Astrocyte of the spinal cord (primary cell): ENCODE measurements at regions not wholly inside any gene's neighbourhood (a gene's known extent, or its start where the extent isn't known, plus 50 kb on each side); places are given as distances from the start of the nearest gene placed in this dataset.

Experiments
- DNase-seq: peaks from one replicate; pipeline ENCODE4 v3.0.0; 2011; ENCODE audit warnings: low read depth, low spot score
- H3K4me3 ChIP-seq: 2 replicates; pipeline ENCODE4 v1.5.1; 2011; ENCODE audit warnings: low read depth, mild to moderate bottlenecking, low read length, moderate library complexity
- in situ Hi-C: cut with HindIII; loops from 2 replicates; pipeline ENCODE4 v1.10.0; 2017; ENCODE audit warnings: low sequenced_read_pairs
- TF ChIP-seq, protein P1 (sequence below): IDR thresholded peaks from 2 replicates; pipeline ENCODE4 v1.5.1; 2012; ENCODE audit warnings: low read depth, mild to moderate bottlenecking, low read length, inconsistent platforms

DNA sequence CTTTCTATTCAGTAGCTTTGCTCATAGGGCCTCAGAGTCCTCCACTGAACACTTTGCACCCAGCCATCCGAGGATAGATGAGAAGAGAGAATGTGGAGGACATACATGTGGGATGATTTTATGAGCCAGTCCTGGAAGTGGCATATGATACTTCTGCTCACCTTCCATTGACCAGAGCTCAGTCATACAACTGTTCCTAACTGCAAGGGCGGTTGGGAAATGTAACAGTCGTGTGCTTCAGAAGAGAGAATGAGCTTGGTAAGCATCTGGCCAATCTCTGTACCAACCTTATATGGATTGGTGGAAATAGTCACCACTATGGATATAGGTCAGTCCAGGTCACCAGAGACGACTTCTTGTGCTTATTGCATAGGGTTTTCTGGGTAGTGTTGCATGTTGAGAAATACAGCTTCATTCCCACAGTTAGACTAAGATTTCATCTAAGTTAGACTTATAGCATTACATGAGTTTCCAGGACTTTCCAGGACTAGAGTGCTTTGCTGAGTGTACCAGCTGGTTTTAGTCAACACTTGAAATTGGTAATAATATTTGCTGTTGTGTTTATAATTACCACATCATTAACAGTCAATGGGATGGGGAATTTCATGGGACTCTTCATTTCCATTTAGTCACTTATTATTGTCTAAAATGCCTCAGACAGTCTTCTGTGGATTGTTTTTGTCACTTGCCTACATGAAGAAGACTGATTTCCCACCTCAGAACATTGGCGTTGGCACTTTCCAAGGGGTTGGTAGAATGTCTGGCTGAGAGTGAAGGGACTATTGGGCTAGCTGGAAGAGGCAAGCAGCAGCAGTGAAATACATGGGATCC is 214.5 kb upstream of the ROPN1 start:
- in situ Hi-C loops = no loop called here
- TF ChIP-seq, protein P1, sequence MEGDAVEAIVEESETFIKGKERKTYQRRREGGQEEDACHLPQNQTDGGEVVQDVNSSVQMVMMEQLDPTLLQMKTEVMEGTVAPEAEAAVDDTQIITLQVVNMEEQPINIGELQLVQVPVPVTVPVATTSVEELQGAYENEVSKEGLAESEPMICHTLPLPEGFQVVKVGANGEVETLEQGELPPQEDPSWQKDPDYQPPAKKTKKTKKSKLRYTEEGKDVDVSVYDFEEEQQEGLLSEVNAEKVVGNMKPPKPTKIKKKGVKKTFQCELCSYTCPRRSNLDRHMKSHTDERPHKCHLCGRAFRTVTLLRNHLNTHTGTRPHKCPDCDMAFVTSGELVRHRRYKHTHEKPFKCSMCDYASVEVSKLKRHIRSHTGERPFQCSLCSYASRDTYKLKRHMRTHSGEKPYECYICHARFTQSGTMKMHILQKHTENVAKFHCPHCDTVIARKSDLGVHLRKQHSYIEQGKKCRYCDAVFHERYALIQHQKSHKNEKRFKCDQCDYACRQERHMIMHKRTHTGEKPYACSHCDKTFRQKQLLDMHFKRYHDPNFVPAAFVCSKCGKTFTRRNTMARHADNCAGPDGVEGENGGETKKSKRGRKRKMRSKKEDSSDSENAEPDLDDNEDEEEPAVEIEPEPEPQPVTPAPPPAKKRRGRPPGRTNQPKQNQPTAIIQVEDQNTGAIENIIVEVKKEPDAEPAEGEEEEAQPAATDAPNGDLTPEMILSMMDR = no peak
- no peak for DNase-seq
- H3K4me3 ChIP-seq = no peak overlapping the region

DNA sequence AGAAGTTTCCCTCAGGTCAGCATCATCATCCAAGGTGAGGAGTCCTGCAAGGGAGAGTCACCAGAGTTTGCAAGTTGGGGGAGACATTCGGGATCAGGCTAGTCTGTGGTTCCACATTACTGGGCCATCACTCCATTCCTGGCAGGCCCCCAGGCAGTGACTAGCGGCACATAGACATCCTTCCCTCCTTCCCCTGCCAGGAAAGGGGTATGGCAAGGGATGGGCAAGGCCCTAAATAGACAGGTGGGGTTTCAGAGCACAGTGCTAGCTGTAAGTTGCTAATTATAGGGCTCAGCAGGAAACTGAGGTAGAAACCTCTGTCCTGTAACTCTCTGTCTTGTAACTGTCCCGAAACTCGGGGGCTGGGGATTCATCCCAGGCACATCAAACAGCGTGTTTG is 215.2 kb upstream of the ROPN1 start:
- in situ Hi-C loops = no loop called here
- no peak for DNase-seq
- TF ChIP-seq, protein P1 = no peak
- H3K4me3 ChIP-seq = no peak overlapping the region

DNA sequence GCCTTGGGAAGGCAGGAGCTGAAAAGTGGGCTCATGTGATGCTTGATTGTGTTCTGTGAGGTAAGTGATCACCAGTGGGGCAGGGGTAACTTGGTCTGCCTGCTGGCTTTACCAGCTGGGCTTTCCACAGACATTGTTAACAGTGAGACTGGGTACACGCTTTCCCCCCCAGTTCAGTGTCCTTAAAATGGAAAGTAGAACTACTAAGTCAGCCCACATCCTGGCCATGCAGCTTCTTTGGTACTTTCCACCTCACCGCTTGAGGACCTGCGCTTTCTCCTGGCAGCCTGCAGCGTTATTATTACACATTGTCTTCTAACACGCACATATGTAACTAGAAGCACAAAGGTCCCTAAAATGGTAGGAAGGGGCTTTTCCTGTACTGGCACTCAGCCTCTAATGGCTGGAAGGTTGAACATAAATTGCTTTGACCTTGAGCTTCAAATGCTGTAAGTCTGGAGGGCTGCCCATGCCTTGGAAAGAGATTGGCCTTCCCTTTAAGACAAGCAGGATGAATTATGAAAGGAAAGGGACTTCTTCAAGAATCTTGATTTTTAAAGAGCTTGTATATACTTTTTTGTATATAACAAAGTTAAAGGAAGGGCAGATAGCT is 216.1 kb upstream of the ROPN1 start:
- DNase-seq = no peak
- TF ChIP-seq, protein P1 = no peak
- in situ Hi-C loops = no loop called here
- H3K4me3 ChIP-seq = no peak overlapping the region

DNA sequence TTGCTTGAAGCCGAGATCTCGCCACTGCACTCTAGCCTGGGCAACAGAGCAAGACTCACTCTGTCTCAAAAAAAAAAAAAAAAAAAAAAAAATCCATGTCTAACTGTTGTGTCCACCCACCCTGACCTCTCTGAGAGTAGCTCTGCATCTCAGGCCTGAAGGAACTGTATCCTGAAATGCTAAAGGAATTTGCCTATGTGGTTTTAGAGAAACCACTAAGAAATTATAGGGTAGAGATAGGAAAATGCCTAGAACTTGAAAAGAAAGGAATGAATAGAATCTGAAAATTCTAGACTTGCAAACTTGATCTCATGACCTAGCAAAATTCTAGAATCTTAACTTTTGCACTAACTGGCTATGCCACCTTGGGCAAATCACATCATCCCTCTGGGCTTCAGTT is 217.5 kb upstream of the ROPN1 start:
- in situ Hi-C loops = no loop called here
- TF ChIP-seq, protein P1 = no peak
- no peak overlapping the region for H3K4me3 ChIP-seq
- peak; percentile 11 for DNase-seq

DNA sequence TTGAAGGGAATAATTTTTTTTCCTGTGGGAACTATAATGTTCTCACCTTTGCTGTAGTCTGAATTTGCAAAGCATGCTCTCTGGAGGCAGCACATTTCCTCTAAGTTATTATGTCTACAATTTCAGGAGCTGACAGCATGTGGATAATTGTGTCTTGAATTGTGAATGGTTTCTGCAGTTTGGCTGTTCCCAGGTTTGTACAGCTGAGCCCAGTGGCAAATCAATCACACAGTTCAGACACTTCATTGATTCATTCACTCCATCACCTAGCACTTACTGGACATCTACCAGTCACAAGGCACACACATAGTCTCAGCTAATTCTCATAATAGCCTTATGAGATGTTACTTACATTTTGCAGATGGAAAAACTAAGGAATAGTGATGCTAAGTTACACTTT is 219.0 kb upstream of the ROPN1 start:
- DNase-seq = no peak
- no peak overlapping the region for H3K4me3 ChIP-seq
- TF ChIP-seq, protein P1 = no peak
- in situ Hi-C loops = no loop called here

DNA sequence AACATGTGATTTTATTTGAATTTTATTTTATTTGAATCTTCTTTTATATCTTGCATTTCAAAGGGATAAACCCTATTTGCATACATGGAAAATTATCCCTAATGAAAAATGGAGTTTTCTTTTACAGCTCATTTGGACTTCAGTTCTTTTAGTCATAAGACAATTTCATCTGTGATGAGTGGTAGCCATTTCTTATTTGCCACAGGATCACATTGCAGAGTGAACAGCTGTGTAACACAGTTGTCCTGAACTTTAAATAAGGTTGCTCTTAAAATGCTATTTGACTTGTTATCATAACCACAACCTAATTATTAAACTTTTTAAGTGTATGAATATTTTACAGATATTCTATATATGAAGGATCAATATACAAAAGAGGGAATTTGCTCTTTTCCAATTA is 221.7 kb upstream of the ROPN1 start:
- in situ Hi-C loops = no loop called here
- DNase-seq = no peak
- no peak overlapping the region for H3K4me3 ChIP-seq
- TF ChIP-seq, protein P1 = no peak
